ENCODE measurements at regions not wholly inside any gene's neighbourhood (a gene's known extent, or its start where the extent isn't known, plus 50 kb on each side); places are given as distances from the start of the nearest gene placed in this dataset.
"Not testable (repeated sequence)": the region's sequence is repeated elsewhere in the genome, so short reads cannot be mapped to it uniquely, and the experiment has no call there.

DNA sequence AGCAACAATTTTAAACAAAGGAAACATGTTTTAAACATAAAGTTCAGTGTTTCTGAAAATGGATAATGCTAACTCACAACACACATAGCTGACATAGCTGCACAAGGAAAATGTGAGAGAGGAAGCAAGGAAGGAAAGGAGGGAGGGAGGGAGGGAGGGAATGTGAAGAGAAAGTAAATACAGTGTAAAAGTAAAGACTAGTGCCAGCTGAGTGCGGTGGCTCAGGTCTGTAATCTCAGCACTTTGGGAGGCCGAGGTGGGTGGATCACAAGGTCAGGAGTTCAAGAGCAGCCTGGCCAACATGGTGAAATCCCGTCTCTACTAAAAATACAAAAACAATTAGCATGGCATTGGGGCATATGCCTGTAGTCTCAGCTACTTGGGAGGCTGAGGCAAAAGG is 373.7 kb upstream of the CXADR start:
- not testable (repeated sequence) for TF ChIP-seq POLR2AphosphoS5 (IDR thresholded peaks at IDR 0.05; ENCODE audit: low read depth, low read length); POLR2A (IDR thresholded peaks at IDR 0.05; ENCODE audit: low read depth, low read length); TAF1 (IDR thresholded peaks at IDR 0.05; ENCODE audit: low read depth, low read length); SPI1 (IDR thresholded peaks at IDR 0.05; ENCODE audit: low read depth, low read length); PAX5 (IDR thresholded peaks at IDR 0.05; ENCODE audit: insufficient read depth, low read length, severe bottlenecking)
